ENCODE measurements at regions not wholly inside any gene's neighbourhood (a gene's known extent, or its start where the extent isn't known, plus 50 kb on each side); places are given as distances from the start of the nearest gene placed in this dataset.

DNA sequence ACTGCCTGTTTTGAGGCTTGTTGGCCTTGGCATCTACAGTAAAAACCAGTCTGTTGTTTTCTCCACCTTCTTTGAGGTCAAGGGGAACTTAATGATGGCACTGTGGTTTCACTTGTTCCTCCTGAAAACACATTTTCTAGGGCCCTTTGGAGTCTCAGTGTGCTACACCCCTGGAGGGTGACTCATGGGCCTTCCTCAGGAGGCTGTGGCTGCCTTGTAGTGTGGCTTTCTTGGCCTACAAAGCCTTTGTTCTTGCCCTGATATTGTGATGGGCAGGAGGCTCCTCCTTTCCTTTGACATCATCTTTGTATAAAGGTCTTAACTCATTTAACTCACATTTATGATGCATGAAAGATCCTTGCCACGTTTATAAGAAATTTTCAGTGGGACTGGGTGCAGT lies 56.3 kb upstream of the GPBP1 start:
- Histone ChIP-seq H3K9me3 (no peaks in the 10 kb centered on the region), H3K27me3 (no peaks in the 10 kb centered on the region), H3K4me1 (no peaks in the 10 kb centered on the region), H3K36me3 (no peaks in the 10 kb centered on the region), H3K4me3 (ENCODE audit: low read depth, low read length) (no peak overlapping the region)
- DNase-seq: no peak
- TF ChIP-seq CTCF (IDR thresholded peaks at IDR 0.05; ENCODE audit: low read depth, low read length): no peak

DNA sequence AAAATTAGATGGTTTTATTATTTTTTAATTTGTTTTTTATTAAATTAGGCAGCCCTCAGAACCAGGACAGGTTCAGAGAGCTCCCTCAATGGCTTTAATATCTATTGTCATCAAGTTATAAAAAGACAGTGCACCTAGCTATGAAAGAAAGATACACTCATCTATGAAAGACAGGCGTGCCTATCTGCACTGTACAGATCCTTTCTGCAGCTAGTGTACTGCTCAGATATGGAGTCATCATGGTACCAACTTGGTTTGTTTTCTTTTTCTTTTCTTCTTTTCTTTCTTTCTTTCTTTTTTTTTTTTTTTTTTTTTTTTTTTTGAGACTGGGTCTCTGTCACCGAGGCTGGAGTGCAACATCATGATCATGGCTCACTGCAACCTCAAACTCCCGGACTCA lies 54.8 kb upstream of the GPBP1 start:
- Histone ChIP-seq H3K36me3 (no peaks in the 10 kb centered on the region), H3K27me3 (no peaks in the 10 kb centered on the region), H3K4me1 (no peaks in the 10 kb centered on the region), H3K4me3 (ENCODE audit: low read depth, low read length) (no peak overlapping the region), H3K9me3 (no peaks in the 10 kb centered on the region)
- DNase-seq: no peak
- no peak for TF ChIP-seq CTCF (IDR thresholded peaks at IDR 0.05; ENCODE audit: low read depth, low read length)

GRCh38 chr5:57124014-57124413 lies 49.8 kb upstream of the GPBP1 start:
- Histone ChIP-seq H3K27me3 (no peaks in the 10 kb centered on the region), H3K4me1 (no peaks in the 10 kb centered on the region), H3K9me3 (no peaks in the 10 kb centered on the region), H3K36me3 (no peaks in the 10 kb centered on the region), H3K4me3 (ENCODE audit: low read depth, low read length) (no peak overlapping the region)
- DNase-seq: no peak
- TF ChIP-seq CTCF (IDR thresholded peaks at IDR 0.05; ENCODE audit: low read depth, low read length): no peak
